Brain microvascular endothelial cell (primary cell): ENCODE measurements at regions not wholly inside any gene's neighbourhood (a gene's known extent, or its start where the extent isn't known, plus 50 kb on each side); places are given as distances from the start of the nearest gene placed in this dataset.

Experiments used
- DNase-seq: peaks from one replicate; pipeline ENCODE4 v3.0.0-alpha.2; 2020
- H3K27ac ChIP-seq: fragments of 250-450 bp; sonication (Bioruptor Pico); 2 replicates; pipeline ENCODE4 v1.5.1; 2020; ENCODE audit warnings: mild to moderate bottlenecking, moderate library complexity
- H3K27me3 ChIP-seq: fragments of 250-450 bp; sonication (Bioruptor Pico); replicated peaks from 2 replicates; pipeline ENCODE4 v1.5.1; 2020; ENCODE audit warnings: mild to moderate bottlenecking
- H3K36me3 ChIP-seq: fragments of 250-450 bp; sonication (Bioruptor Pico); replicated peaks from 2 replicates; pipeline ENCODE4 v1.5.1; 2020; ENCODE audit warnings: mild to moderate bottlenecking
- H3K4me3 ChIP-seq: 2 replicates; pipeline ENCODE4 v1.5.1; 2011; ENCODE audit warnings: low read depth, mild to moderate bottlenecking, control low read depth, low read length, moderate library complexity
- in situ Hi-C: cut with HindIII; loops from 2 replicates; pipeline ENCODE4 v1.10.0; 2017; ENCODE audit warnings: low sequenced_read_pairs, low pct_ligation_motif_present
- TF ChIP-seq, protein P1 (sequence below): IDR thresholded peaks from 2 replicates; pipeline ENCODE4 v1.5.1; 2011; ENCODE audit warnings: low read depth, mild to moderate bottlenecking, moderate library complexity, low read length, control low read depth, inconsistent platforms; ENCODE audit errors: missing control alignments

DNA sequence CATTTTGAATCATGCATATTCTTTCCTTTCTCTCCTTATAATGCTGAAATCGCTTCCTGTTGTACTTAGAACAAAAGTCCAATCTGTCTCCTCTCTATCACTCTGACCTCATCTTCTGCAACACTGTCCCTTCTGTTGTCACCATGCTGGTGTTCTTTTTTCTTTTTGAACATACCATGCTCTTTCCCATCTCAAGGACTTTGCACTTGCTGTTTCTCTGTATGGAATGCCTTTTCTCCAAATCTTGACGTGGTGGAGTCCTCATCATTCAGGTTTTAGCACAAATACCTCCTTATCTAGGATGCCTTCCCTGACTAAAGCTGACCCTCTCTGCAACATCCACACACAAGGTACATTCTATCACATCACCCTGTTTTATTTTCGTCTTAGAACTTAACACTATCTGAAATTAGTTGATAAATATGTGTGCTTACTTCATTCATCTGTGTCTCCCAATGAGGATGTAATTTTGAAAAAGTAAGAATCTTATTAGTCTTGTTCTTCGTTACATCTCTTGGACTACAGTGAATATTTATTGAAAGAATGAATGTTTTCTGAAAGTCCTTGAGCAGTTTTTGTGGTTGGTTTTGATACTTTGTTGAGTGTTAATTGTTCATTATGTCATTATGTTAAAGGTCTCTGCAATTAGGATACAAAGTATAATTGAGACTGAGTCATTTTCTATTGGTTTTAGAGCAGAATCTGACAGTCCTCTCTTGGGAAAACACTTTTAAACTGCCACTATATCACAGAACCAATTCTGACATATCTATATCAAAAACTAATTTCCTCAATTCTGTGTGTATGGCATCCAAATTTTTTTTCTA lies 145.3 kb upstream of the RASA1 start:
- H3K27me3 ChIP-seq = no peaks in the 10 kb centered on the region
- no peak for DNase-seq
- H3K36me3 ChIP-seq = no peaks in the 10 kb centered on the region
- H3K27ac ChIP-seq = no peak overlapping the region
- in situ Hi-C loops = no loop called here
- TF ChIP-seq, protein P1, sequence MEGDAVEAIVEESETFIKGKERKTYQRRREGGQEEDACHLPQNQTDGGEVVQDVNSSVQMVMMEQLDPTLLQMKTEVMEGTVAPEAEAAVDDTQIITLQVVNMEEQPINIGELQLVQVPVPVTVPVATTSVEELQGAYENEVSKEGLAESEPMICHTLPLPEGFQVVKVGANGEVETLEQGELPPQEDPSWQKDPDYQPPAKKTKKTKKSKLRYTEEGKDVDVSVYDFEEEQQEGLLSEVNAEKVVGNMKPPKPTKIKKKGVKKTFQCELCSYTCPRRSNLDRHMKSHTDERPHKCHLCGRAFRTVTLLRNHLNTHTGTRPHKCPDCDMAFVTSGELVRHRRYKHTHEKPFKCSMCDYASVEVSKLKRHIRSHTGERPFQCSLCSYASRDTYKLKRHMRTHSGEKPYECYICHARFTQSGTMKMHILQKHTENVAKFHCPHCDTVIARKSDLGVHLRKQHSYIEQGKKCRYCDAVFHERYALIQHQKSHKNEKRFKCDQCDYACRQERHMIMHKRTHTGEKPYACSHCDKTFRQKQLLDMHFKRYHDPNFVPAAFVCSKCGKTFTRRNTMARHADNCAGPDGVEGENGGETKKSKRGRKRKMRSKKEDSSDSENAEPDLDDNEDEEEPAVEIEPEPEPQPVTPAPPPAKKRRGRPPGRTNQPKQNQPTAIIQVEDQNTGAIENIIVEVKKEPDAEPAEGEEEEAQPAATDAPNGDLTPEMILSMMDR = no peak
- H3K4me3 ChIP-seq = no peak overlapping the region

DNA sequence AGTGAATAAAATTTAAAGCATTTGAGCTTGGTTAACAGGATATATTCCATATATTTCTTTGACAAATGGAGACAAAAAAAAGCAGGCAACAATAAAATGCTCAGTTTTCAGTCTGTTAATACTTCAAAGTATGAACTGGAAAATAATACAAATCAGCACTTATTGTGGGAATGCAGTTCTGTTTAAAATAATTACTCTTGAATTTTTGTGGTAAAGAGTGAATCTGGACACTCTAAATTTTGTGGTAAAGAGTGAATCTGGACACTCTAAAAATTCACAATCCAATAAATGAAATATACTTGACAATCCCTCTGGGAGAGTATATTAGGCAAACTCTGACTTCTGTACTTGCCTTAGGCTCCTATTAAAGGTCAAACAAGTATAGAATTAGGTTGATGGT lies 141.9 kb upstream of the RASA1 start:
- no peaks in the 10 kb centered on the region for H3K27me3 ChIP-seq
- in situ Hi-C loops = no loop called here
- no peak overlapping the region for H3K27ac ChIP-seq

DNA sequence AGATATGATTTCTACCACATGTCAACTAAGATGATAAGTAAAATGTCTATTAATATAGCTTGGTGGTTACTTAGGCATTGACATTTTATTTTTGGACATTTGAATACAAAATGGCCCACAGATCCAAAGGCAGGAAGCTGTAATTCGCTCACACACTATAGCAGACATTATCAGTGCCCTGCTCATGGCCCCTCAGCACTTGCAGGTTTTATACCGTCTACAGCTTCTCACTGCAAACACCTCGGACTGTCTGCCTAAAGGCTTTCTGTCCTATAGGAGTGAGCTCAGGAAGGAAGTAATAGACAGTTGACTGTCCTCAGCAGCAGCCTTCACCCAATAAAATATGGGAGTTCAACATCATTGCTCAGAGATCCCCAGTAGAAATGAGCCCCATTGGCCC lies 140.8 kb upstream of the RASA1 start:
- Histone ChIP-seq H3K27me3 (no peaks in the 10 kb centered on the region), H3K36me3 (no peaks in the 10 kb centered on the region), H3K4me3 (no peak overlapping the region), H3K27ac (no peak overlapping the region)
- DNase-seq = no peak
- in situ Hi-C loops = no loop called here
- TF ChIP-seq, protein P1 = no peak

More for the DNA sequence above, 141.9 kb upstream of the RASA1 start:
- no peaks in the 10 kb centered on the region for H3K36me3 ChIP-seq
- H3K4me3 ChIP-seq = no peak overlapping the region
- TF ChIP-seq, protein P1 = no peak
- no peak for DNase-seq

- H3K4me3 ChIP-seq = no peak overlapping the region
- peak; percentile 49 for DNase-seq
- peak overlapping the region; percentile 57 for H3K27ac ChIP-seq
- H3K36me3 ChIP-seq = no peaks in the 10 kb centered on the region
- H3K27me3 ChIP-seq = no peaks in the 10 kb centered on the region
- TF ChIP-seq, protein P1 = no peak
- in situ Hi-C loops = no loop called here
Observed at GRCh38 chr5:87127426-87127825, 140.3 kb upstream of the RASA1 start.

DNA sequence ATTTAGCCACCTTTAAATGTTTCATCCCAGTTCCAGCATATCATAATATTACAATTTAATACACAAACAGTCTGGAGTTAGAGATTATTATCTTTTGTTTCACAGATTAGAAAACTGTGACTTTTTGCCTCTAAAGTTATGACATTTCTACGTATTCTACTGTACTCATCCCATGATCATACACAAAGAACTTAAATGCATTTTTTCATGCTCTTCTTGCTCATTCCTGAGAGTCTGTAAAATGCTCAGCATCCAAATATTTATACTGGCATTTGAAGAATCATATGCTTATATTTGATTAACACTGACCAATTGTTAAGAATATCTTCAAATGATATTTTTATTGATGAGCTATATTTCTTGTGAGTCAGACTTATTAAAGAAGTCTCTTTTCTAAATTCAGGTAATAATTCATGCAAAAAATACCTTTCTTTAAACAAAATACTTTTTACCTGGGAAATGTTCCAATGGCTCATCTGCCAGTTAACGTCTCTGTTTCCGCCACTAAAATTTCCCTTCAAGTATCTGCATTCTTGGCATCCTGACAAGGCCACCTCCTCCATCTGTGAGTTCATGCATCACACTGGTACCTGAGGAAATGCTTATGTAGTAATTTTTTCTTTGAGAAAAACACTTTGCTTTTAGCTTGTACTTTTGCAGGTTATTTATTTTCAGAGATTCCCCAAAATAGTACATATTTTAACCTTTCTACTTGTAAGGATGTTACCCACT lies 139.6 kb upstream of the RASA1 start:
- TF ChIP-seq, protein P1 = no peak
- Histone ChIP-seq H3K4me3 (no peak overlapping the region), H3K27ac (peak overlapping the region; percentile 57), H3K27me3 (no peaks in the 10 kb centered on the region), H3K36me3 (no peaks in the 10 kb centered on the region)
- in situ Hi-C loops = no loop called here
- no peak for DNase-seq
